K562 (cell line): ENCODE measurements at regions not wholly inside any gene's neighbourhood (a gene's known extent, or its start where the extent isn't known, plus 50 kb on each side); places are given as distances from the start of the nearest gene placed in this dataset.

Experiments used
- ATAC-seq: fragments of 200-7000 bp; cut with Tn5 transposase; 3 replicates; pipeline ENCODE4 v1.9.1; 2020; ENCODE audit warnings: moderate library complexity
- BruUV-seq: library from RNA; stranded (reverse); fragments of 400-500 nt; replicated peaks from 2 replicates; lab custom pipeline; 2021; lab: Mats Ljungman, UMichigan
- CTCF ChIA-PET: fragments of 300-600 bp; formaldehyde crosslinking; extraction: SDS; loops from one replicate; lab custom pipeline; 2021; ENCODE audit warnings: low intra/inter-chr PET ratio; lab: Yijun Ruan, JAX
- POLR2A ChIA-PET: fragments of 300-600, 350-650 bp; sonication (Branson Sonifier 250); formaldehyde crosslinking; extraction: SDS; loops from one replicate; lab custom pipeline; 2021; ENCODE audit warnings: antibody characterized with exemption, inconsistent platforms; lab: Yijun Ruan, JAX
- DNase-seq, 4 experiments: peaks; one replicate each; pipeline versions ENCODE4 v3.0.0 to v3.0.0-alpha.2; 2011 to 2018; ENCODE audit warnings: low spot score in 3 of 4, mixed read lengths in 3 of 4; ENCODE audit errors: extremely low read depth in 1 of 4
- FAIRE-seq: peaks from 2 replicates; lab custom pipeline; 2011; peaks lifted over from hg19 to GRCh38; lab: Jason Lieb, UNC
- H2AFZ ChIP-seq: 2 replicates; pipeline ENCODE4 v1.6.0; 2011; ENCODE audit warnings: low read depth, low read length, control low read depth, inconsistent platforms
- H3K27ac ChIP-seq: fragments of 200-600 bp; 3 replicates; pipeline ENCODE4 v1.8.0; 2011; ENCODE audit warnings: low read depth, mild to moderate bottlenecking, control low read depth, inconsistent platforms, low read length, moderate library complexity, mixed read lengths; ENCODE audit errors: extremely low read depth
- H3K27me3 ChIP-seq, 2 experiments: fragments of 300-600 bp in 1 of 2; 2 replicates in 1 of 2; 3 replicates in 1 of 2; pipeline versions ENCODE4 v1.6.0 to v1.8.0; 2011; ENCODE audit warnings: inconsistent platforms in 2 of 2, low read length in 2 of 2, mild to moderate bottlenecking in 1 of 2, mixed read lengths in 1 of 2, moderate library complexity in 1 of 2; ENCODE audit not compliant: control insufficient read depth in 2 of 2, insufficient read depth in 2 of 2
- H3K36me3 ChIP-seq: fragments of 300-600 bp; 3 replicates; pipeline ENCODE4 v1.8.0; 2011; ENCODE audit warnings: mild to moderate bottlenecking, low read length, inconsistent platforms; ENCODE audit not compliant: control insufficient read depth, insufficient read depth
- H3K4me1 ChIP-seq, 2 experiments: fragments of 200-600 bp in 1 of 2; replicated peaks in 1 of 2; 2 replicates in 1 of 2; 3 replicates in 1 of 2; pipeline versions ENCODE4 v1.5.1 to v1.8.0; 2011; ENCODE audit warnings: inconsistent platforms in 2 of 2, low read length in 2 of 2, mild to moderate bottlenecking in 1 of 2, mixed read lengths in 1 of 2, moderate library complexity in 1 of 2; ENCODE audit not compliant: control insufficient read depth in 2 of 2, insufficient read depth in 2 of 2
- H3K4me2 ChIP-seq: 2 replicates; pipeline ENCODE4 v1.6.1; 2011; ENCODE audit warnings: low read length, control low read depth, inconsistent platforms, mixed read lengths; ENCODE audit not compliant: insufficient read depth
- H3K4me3 ChIP-seq: fragments of 200-600 bp; sonication (generic), shearing (Covaris generic); 2 replicates; pipeline ENCODE4 v1.5.1; 2016; ENCODE audit warnings: control low read depth, inconsistent platforms
- H3K79me2 ChIP-seq: fragments of 200-600 bp; 3 replicates; pipeline ENCODE4 v1.8.0; 2011; ENCODE audit warnings: low read length, inconsistent platforms; ENCODE audit not compliant: control insufficient read depth, insufficient read depth
- H3K9ac ChIP-seq, 2 experiments: 2 replicates each; pipeline versions ENCODE4 v1.6.0 to v1.6.1; 2011; ENCODE audit warnings: low read depth in 2 of 2, low read length in 2 of 2, control low read depth in 1 of 2, inconsistent platforms in 1 of 2, mild to moderate bottlenecking in 1 of 2, mixed read lengths in 1 of 2; ENCODE audit not compliant: insufficient read depth in 1 of 2
- H3K9me1 ChIP-seq: one replicate; pipeline ENCODE4 v1.6.0; 2011; ENCODE audit warnings: inconsistent platforms, mild to moderate bottlenecking, low read length, moderate library complexity; ENCODE audit not compliant: control insufficient read depth, insufficient read depth
- H3K9me3 ChIP-seq: replicated peaks from 2 replicates; pipeline ENCODE4 v1.5.1; 2011; ENCODE audit warnings: low read depth, low read length, inconsistent platforms; ENCODE audit not compliant: control insufficient read depth, insufficient read depth
- H4K20me1 ChIP-seq: replicated peaks from 2 replicates; pipeline ENCODE4 v1.6.1; 2011; ENCODE audit warnings: low read length, inconsistent platforms, mixed read lengths; ENCODE audit not compliant: control insufficient read depth, insufficient read depth
- ELF4 ChIP-seq: fragments of 450-650 bp; formaldehyde crosslinking; IDR thresholded peaks from 2 replicates; pipeline ENCODE4 v1.4.0; 2022; ENCODE audit warnings: missing genetic modification characterization
- HLTF ChIP-seq: fragments of 450-650 bp; IDR thresholded peaks from 2 replicates; pipeline ENCODE4 v1.6.1; 2016
- LARP7 ChIP-seq: fragments of 450-650 bp; IDR thresholded peaks from 2 replicates; pipeline ENCODE4 v1.6.1; 2016
- MAX ChIP-seq: sonication (generic); formaldehyde crosslinking; IDR thresholded peaks from 2 replicates; pipeline ENCODE4 v1.9.0; 2022; ENCODE audit warnings: mild to moderate bottlenecking, missing genetic modification reagents
- POLR2H ChIP-seq: IDR thresholded peaks from 2 replicates; pipeline ENCODE4 v1.6.1; 2016; ENCODE audit warnings: missing genetic modification characterization, low read depth, mild to moderate bottlenecking, control low read depth, missing compliant biosample characterization, moderate library complexity
- SETDB1 ChIP-seq: IDR thresholded peaks from one replicate; pipeline ENCODE4 v1.6.1; 2012; ENCODE audit warnings: low read length, control low read depth, inconsistent platforms
- ZNF318 ChIP-seq, 2 experiments: fragments of 450-650 bp; IDR thresholded peaks; 2 replicates each; pipeline ENCODE4 v1.6.1; 2016; ENCODE audit warnings: mild to moderate bottlenecking in 2 of 2, borderline replicate concordance in 1 of 2, low read depth in 1 of 2, moderate library complexity in 1 of 2
- ZZZ3 ChIP-seq: fragments of 450-650 bp; IDR thresholded peaks from 2 replicates; pipeline ENCODE4 v1.6.1; 2016; ENCODE audit warnings: antibody characterized with exemption, mild to moderate bottlenecking, moderate library complexity
- WGBS: fragments of 100-300 bp; shearing (Covaris generic); methylation state at CpG from one replicate; pipeline ENCODE4 v1.1.6; 2016; ENCODE audit warnings: low coverage, mixed read lengths; ENCODE audit not compliant: insufficient coverage; ENCODE audit errors: missing lambda C conversion rate; 5-methylcytosine and 5-hydroxymethylcytosine counted together
- in situ Hi-C: fragments of 300-500 bp; cut with MboI; formaldehyde crosslinking; loops from 4 replicates; pipeline ENCODE4 v1.15.0; 2018; ENCODE audit warnings: inconsistent platforms, mixed read lengths
- intact Hi-C: fragments of 100-400 bp; cut with micrococcal nuclease; formaldehyde crosslinking; loops from 2 replicates; pipeline ENCODE4 v1.14.2; 2022

- in situ Hi-C loops (no loop called here), intact Hi-C loops (no loop called here)
- H3K27ac ChIP-seq, result no peak overlapping the region
- no TSS peak for BruUV-seq
- no peak overlapping the region for H2AFZ ChIP-seq
- no peak overlapping the region for H3K4me3 ChIP-seq
- CTCF ChIA-PET, result no interaction called here
- no peaks in the 10 kb centered on the region for H3K4me1 ChIP-seq
- no peaks in the 10 kb centered on the region; the same call in 1 of the 2 replicates for H3K9me3 ChIP-seq
- H3K79me2 ChIP-seq, result no peaks in the 10 kb centered on the region
- no peaks in the 10 kb centered on the region for H4K20me1 ChIP-seq
- FAIRE-seq (no peak), DNase-seq (no peak), ATAC-seq (no peak)
- TF ChIP-seq HLTF, result no peak
- TF ChIP-seq LARP7, result no peak
- TF ChIP-seq POLR2H, result no peak
- no peak for TF ChIP-seq SETDB1
- TF ChIP-seq MAX (CRISPR knock-in tag), result no peak
- no peak for TF ChIP-seq ZNF318 (IDR thresholded peaks at IDR 0.05; ENCODE audit: borderline replicate concordance in 1 of 2, low read depth in 1 of 2)
- no peak for TF ChIP-seq ELF4 (CRISPR knock-in tag)
- TF ChIP-seq ZZZ3, result no peak
- H3K27me3 ChIP-seq, result no peaks in the 10 kb centered on the region
- no peak overlapping the region for H3K9ac ChIP-seq
- H3K9me1 ChIP-seq, result no peaks in the 10 kb centered on the region
- WGBS, result 0% methylated on average over 3 of the region's 3 CpGs
- H3K36me3 ChIP-seq, result no peaks in the 10 kb centered on the region
- no peak overlapping the region for H3K4me2 ChIP-seq
- POLR2A ChIA-PET, result no interaction called here
Measured at GRCh38 chr3:68206524-68207117, 552.2 kb upstream of the SUCLG2 start.
